H1 (cell line): ENCODE measurements at regions not wholly inside any gene's neighbourhood (a gene's known extent, or its start where the extent isn't known, plus 50 kb on each side); places are given as distances from the start of the nearest gene placed in this dataset.

Source experiments
- CTCF ChIA-PET: fragments of 300-600 bp; sonication (Branson Sonifier 250); formaldehyde crosslinking; loops from one replicate; lab custom pipeline; 2021; ENCODE audit not compliant: partially characterized antibody; lab: Charles Lee
- POLR2A ChIA-PET: fragments of 300-600 bp; sonication (Branson Sonifier 250); formaldehyde crosslinking; loops from one replicate; lab custom pipeline; 2021; ENCODE audit warnings: inconsistent platforms; ENCODE audit not compliant: partially characterized antibody; lab: Charles Lee
- DNase-seq, 2 experiments: peaks; one replicate each; pipeline versions ENCODE4 v3.0.0 to v3.0.0-alpha.2; 2010 to 2022; ENCODE audit warnings: low spot score in 2 of 2, low read depth in 1 of 2, mixed read lengths in 1 of 2
- FAIRE-seq: peaks from 2 replicates; lab custom pipeline; 2011; peaks lifted over from hg19 to GRCh38; lab: Jason Lieb, UNC
- H2AFZ ChIP-seq: 2 replicates; pipeline ENCODE4 v1.8.1; 2012; ENCODE audit warnings: low read length, inconsistent platforms
- H2AK5ac ChIP-seq: 2 replicates; pipeline ENCODE4 v1.6.1; 2013; ENCODE audit warnings: low read depth, low read length
- H2BK120ac ChIP-seq: replicated peaks from 2 replicates; pipeline ENCODE3; 2013; ENCODE audit warnings: low read depth, low read length, inconsistent platforms
- H2BK12ac ChIP-seq: 2 replicates; pipeline ENCODE4 v1.6.1; 2013; ENCODE audit warnings: low read depth, low read length
- H2BK15ac ChIP-seq: 2 replicates; pipeline ENCODE4 v1.6.1; 2013; ENCODE audit warnings: low read length
- H2BK20ac ChIP-seq: 2 replicates; pipeline ENCODE4 v1.6.1; 2013; ENCODE audit warnings: low read length
- H2BK5ac ChIP-seq: 2 replicates; pipeline ENCODE4 v1.6.1; 2013; ENCODE audit warnings: low read depth, low read length
- H3K14ac ChIP-seq: 2 replicates; pipeline ENCODE4 v1.6.1; 2013; ENCODE audit warnings: inconsistent platforms; ENCODE audit not compliant: insufficient read length
- H3K18ac ChIP-seq: 2 replicates; pipeline ENCODE4 v1.6.1; 2013; ENCODE audit warnings: low read length; ENCODE audit errors: extremely low read depth
- H3K23ac ChIP-seq: 2 replicates; pipeline ENCODE4 v1.6.1; 2013; ENCODE audit warnings: inconsistent platforms; ENCODE audit not compliant: insufficient read length
- H3K23me2 ChIP-seq: 2 replicates; pipeline ENCODE4 v1.6.1; 2013; ENCODE audit warnings: low read depth, low read length
- H3K27ac ChIP-seq: 2 replicates; pipeline ENCODE4 v1.6.1; 2011; ENCODE audit warnings: low read depth, low read length, inconsistent platforms
- H3K27me3 ChIP-seq, 4 experiments: replicated peaks in 1 of 4; 1 replicate in 1 of 4; 2 replicates in 3 of 4; pipeline versions ENCODE4 v1.6.1 to v1.8.1; 2011 to 2013; ENCODE audit warnings: low read length in 3 of 4, mild to moderate bottlenecking in 3 of 4, inconsistent platforms in 2 of 4, mixed read lengths in 2 of 4, moderate library complexity in 1 of 4; ENCODE audit not compliant: control insufficient read depth in 3 of 4, insufficient read depth in 3 of 4; ENCODE audit errors: extremely low read depth in 1 of 4
- H3K36me3 ChIP-seq, 4 experiments: 2 replicates each; pipeline versions ENCODE4 v1.6.1 to v1.8.1; 2011 to 2013; ENCODE audit warnings: mild to moderate bottlenecking in 4 of 4, low read length in 3 of 4, moderate library complexity in 2 of 4, control low read depth in 1 of 4, inconsistent platforms in 1 of 4; ENCODE audit not compliant: insufficient read depth in 4 of 4, control insufficient read depth in 2 of 4
- H3K4ac ChIP-seq: replicated peaks from 2 replicates; pipeline ENCODE3; 2013; ENCODE audit warnings: low read length, low read depth, mixed read lengths, inconsistent platforms; ENCODE audit not compliant: insufficient read length
- H3K4me1 ChIP-seq, 4 experiments: replicated peaks in 1 of 4; 1 replicate in 1 of 4; 2 replicates in 3 of 4; pipeline versions ENCODE4 v1.6.1 to v1.8.1; 2011 to 2013; ENCODE audit warnings: low read length in 3 of 4, inconsistent platforms in 2 of 4, mixed read lengths in 1 of 4; ENCODE audit not compliant: insufficient read depth in 4 of 4, control insufficient read depth in 3 of 4
- H3K4me2 ChIP-seq, 2 experiments: 2 replicates each; pipeline versions ENCODE4 v1.6.1 to v1.8.1; 2011 to 2013; ENCODE audit warnings: low read depth in 2 of 2, low read length in 2 of 2, control low read depth in 1 of 2, inconsistent platforms in 1 of 2, mild to moderate bottlenecking in 1 of 2; ENCODE audit not compliant: insufficient read depth in 1 of 2
- H3K4me3 ChIP-seq, 4 experiments: fragments of 200-600, 300-600 bp in 1 of 4; sonication (generic), shearing (Covaris generic), sonication (Bioruptor Twin) in 1 of 4; 2 replicates each; pipeline versions ENCODE4 v1.5.1 to v1.8.1; 2011 to 2016; ENCODE audit warnings: low read length in 4 of 4, low read depth in 3 of 4, control low read depth in 2 of 4, inconsistent platforms in 2 of 4, mild to moderate bottlenecking in 2 of 4, mixed read lengths in 1 of 4, moderate library complexity in 1 of 4; ENCODE audit not compliant: insufficient read depth in 2 of 4; ENCODE audit errors: extremely low read depth in 1 of 4
- H3K56ac ChIP-seq: replicated peaks from 2 replicates; pipeline ENCODE3; 2013; ENCODE audit warnings: low read depth, mild to moderate bottlenecking, mixed read lengths, low read length, inconsistent platforms; ENCODE audit not compliant: insufficient read length
- H3K79me1 ChIP-seq: 2 replicates; pipeline ENCODE4 v1.6.1; 2013; ENCODE audit warnings: low read depth, low read length, control low read depth
- H3K79me2 ChIP-seq, 2 experiments: 2 replicates each; pipeline versions ENCODE4 v1.6.1 to v1.8.1; 2012 to 2013; ENCODE audit warnings: low read length in 2 of 2, mild to moderate bottlenecking in 2 of 2, inconsistent platforms in 1 of 2; ENCODE audit not compliant: insufficient read depth in 2 of 2, control insufficient read depth in 1 of 2
- H3K9ac ChIP-seq, 4 experiments: replicated peaks in 1 of 4; 1 replicate in 1 of 4; 2 replicates in 3 of 4; pipeline versions ENCODE4 v1.6.1 to v1.8.1; 2011 to 2013; ENCODE audit warnings: low read depth in 3 of 4, low read length in 3 of 4, control low read depth in 2 of 4, mild to moderate bottlenecking in 2 of 4, moderate library complexity in 2 of 4, inconsistent platforms in 1 of 4; ENCODE audit errors: extremely low read depth in 1 of 4
- H3K9me3 ChIP-seq, 2 experiments: 2 replicates each; pipeline versions ENCODE4 v1.6.1 to v1.8.1; 2012 to 2013; ENCODE audit warnings: mild to moderate bottlenecking in 2 of 2, moderate library complexity in 2 of 2, control low read depth in 1 of 2, inconsistent platforms in 1 of 2, low read depth in 1 of 2, low read length in 1 of 2, mixed read lengths in 1 of 2; ENCODE audit not compliant: insufficient read depth in 2 of 2
- H4K20me1 ChIP-seq, 2 experiments: replicated peaks in 1 of 2; 2 replicates each; pipeline versions ENCODE3 to v1.8.1; 2011 to 2013; ENCODE audit warnings: inconsistent platforms in 2 of 2, low read length in 2 of 2, mild to moderate bottlenecking in 1 of 2; ENCODE audit not compliant: insufficient read depth in 2 of 2, control insufficient read depth in 1 of 2
- H4K5ac ChIP-seq: 2 replicates; pipeline ENCODE4 v1.6.1; 2013; ENCODE audit warnings: low read length, low read depth, mixed read lengths, inconsistent platforms; ENCODE audit not compliant: insufficient read length
- H4K8ac ChIP-seq: 2 replicates; pipeline ENCODE4 v1.8.0; 2013; ENCODE audit warnings: mild to moderate bottlenecking, moderate library complexity, low read length, inconsistent platforms; ENCODE audit not compliant: insufficient read depth; ENCODE audit errors: extremely low read depth
- H4K91ac ChIP-seq: replicated peaks from 2 replicates; pipeline ENCODE3; 2013; ENCODE audit warnings: low read length, mixed read lengths, inconsistent platforms; ENCODE audit not compliant: insufficient read length
- ATF3 ChIP-seq: IDR thresholded peaks from 2 replicates; pipeline ENCODE4 v1.6.1; 2011; ENCODE audit warnings: low read depth, mild to moderate bottlenecking, low read length; ENCODE audit not compliant: insufficient read depth
- CBX8 ChIP-seq: fragments of 300-800, 300-1000 bp; sonication (generic); IDR thresholded peaks from 2 replicates; pipeline ENCODE4 v1.7.1; 2016; ENCODE audit warnings: low read depth, low read length, borderline replicate concordance
- CHD2 ChIP-seq: IDR thresholded peaks from 2 replicates; pipeline ENCODE4 v1.6.1; 2012; ENCODE audit warnings: low read length, improper control_type of control experiment
- CTBP2 ChIP-seq: IDR thresholded peaks from 2 replicates; pipeline ENCODE4 v1.7.0; 2011; ENCODE audit warnings: borderline replicate concordance, mild to moderate bottlenecking, moderate library complexity, mixed read lengths, low read length; ENCODE audit not compliant: insufficient read depth, insufficient read length
- POLR2A ChIP-seq, 2 experiments: IDR thresholded peaks; 1 replicate in 1 of 2; 2 replicates in 1 of 2; pipeline ENCODE4 v1.6.1; 2011; ENCODE audit warnings: low read depth in 2 of 2, low read length in 2 of 2, mild to moderate bottlenecking in 2 of 2; ENCODE audit errors: control extremely low read depth in 1 of 2
- POLR2AphosphoS5 ChIP-seq: IDR thresholded peaks from 2 replicates; pipeline ENCODE4 v1.6.1; 2011; ENCODE audit warnings: low read depth, low read length
- whole genome bisulfite sequencing, 2 experiments: shearing (Covaris generic) in 1 of 2; methylation state at CpG; one replicate each; pipeline versions ENCODE4 v1.1.6 to v1.1.7; 2013 to 2015; ENCODE audit warnings: low lambda C conversion rate in 2 of 2, mixed read lengths in 2 of 2, inconsistent platforms in 1 of 2, low coverage in 1 of 2, missing lambda C conversion rate in 1 of 2; ENCODE audit not compliant: insufficient replicate concordance in 2 of 2, insufficient coverage in 1 of 2, insufficient read length in 1 of 2; ENCODE audit errors: extremely low coverage in 1 of 2, missing lambda C conversion rate in 1 of 2; 5-methylcytosine and 5-hydroxymethylcytosine counted together
- TF ChIP-seq, protein P1 (sequence below): IDR thresholded peaks from 2 replicates; pipeline ENCODE4 v1.6.1; 2012; ENCODE audit warnings: inconsistent platforms
- TF ChIP-seq, protein P2 (sequence below): IDR thresholded peaks from 2 replicates; pipeline ENCODE4 v1.6.1; 2012; ENCODE audit warnings: inconsistent platforms

DNA sequence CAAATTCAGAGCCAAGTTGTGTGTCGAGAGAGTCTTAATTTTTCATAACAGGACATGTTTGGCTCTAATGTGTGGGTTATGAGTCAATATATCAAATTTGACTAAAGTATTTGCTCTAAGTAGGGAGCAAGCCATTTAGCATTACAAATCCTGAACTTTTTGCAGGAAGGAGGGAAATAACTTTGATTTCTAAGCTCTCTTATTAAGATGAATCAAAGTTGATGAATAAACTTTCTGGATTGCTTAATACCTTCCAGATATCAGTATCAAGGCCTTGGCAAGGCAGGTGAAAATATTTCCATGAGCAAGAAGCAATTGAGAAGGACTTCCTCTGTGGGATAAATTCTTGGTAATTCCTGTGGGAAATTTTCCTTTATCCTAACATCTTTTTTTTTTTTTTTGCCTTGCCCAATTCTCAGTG, 258.8 kb downstream of the AHR start:
- Histone ChIP-seq H3K79me2 (no peaks in the 10 kb centered on the region), H2AK5ac (no peak overlapping the region), H3K4me2 (no peak overlapping the region), H3K23me2 (no peaks in the 10 kb centered on the region), H3K23ac (no peak overlapping the region), H2BK20ac (no peak overlapping the region), H3K27ac (no peak overlapping the region), H4K20me1 (no peaks in the 10 kb centered on the region), H2BK120ac (no peak overlapping the region), H4K91ac (no peak overlapping the region), H2AFZ (no peak overlapping the region), H2BK15ac (no peak overlapping the region), H2BK12ac (no peak overlapping the region), H4K8ac (no peak overlapping the region), H4K5ac (no peak overlapping the region), H3K27me3 (no peaks in the 10 kb centered on the region), H3K4me3 (no peak overlapping the region), H3K4me1 (no peaks in the 10 kb centered on the region), H2BK5ac (no peak overlapping the region), H3K14ac (no peak overlapping the region), H3K4ac (no peak overlapping the region), H3K79me1 (no peaks in the 10 kb centered on the region), H3K9ac (no peak overlapping the region), H3K36me3 (no peaks in the 10 kb centered on the region), H3K56ac (no peak overlapping the region), H3K9me3 (no peaks in the 10 kb centered on the region), H3K18ac (no peak overlapping the region)
- CTCF ChIA-PET = no interaction called here
- POLR2A ChIA-PET = no interaction called here
- WGBS, 2 experiments = 92% methylated on average over 1 of the region's 1 CpG; no CpG with 5 or more reads in 1 of the 2 experiments
- DNase-seq = no peak
- TF ChIP-seq ATF3 = no peak
- no peak for TF ChIP-seq CBX8
- TF ChIP-seq, protein P1, sequence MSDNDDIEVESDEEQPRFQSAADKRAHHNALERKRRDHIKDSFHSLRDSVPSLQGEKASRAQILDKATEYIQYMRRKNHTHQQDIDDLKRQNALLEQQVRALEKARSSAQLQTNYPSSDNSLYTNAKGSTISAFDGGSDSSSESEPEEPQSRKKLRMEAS = no peak
- no peak for TF ChIP-seq CTBP2
- no peak for TF ChIP-seq POLR2AphosphoS5
- TF ChIP-seq CHD2 = no peak
- TF ChIP-seq, protein P2, sequence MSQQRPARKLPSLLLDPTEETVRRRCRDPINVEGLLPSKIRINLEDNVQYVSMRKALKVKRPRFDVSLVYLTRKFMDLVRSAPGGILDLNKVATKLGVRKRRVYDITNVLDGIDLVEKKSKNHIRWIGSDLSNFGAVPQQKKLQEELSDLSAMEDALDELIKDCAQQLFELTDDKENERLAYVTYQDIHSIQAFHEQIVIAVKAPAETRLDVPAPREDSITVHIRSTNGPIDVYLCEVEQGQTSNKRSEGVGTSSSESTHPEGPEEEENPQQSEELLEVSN = no peak
- no peak for TF ChIP-seq POLR2A (IDR thresholded peaks at IDR 0.05; ENCODE audit: control extremely low read depth in 1 of 2, low read depth in 2 of 2, low read length in 2 of 2)
- no peak for FAIRE-seq
